Brain microvascular endothelial cell (primary cell): ENCODE measurements at regions not wholly inside any gene's neighbourhood (a gene's known extent, or its start where the extent isn't known, plus 50 kb on each side); places are given as distances from the start of the nearest gene placed in this dataset.

Source experiments
- DNase-seq: peaks from one replicate; pipeline ENCODE4 v3.0.0-alpha.2; 2020
- H3K27ac ChIP-seq: fragments of 250-450 bp; sonication (Bioruptor Pico); 2 replicates; pipeline ENCODE4 v1.5.1; 2020; ENCODE audit warnings: mild to moderate bottlenecking, moderate library complexity
- H3K27me3 ChIP-seq: fragments of 250-450 bp; sonication (Bioruptor Pico); replicated peaks from 2 replicates; pipeline ENCODE4 v1.5.1; 2020; ENCODE audit warnings: mild to moderate bottlenecking
- H3K36me3 ChIP-seq: fragments of 250-450 bp; sonication (Bioruptor Pico); replicated peaks from 2 replicates; pipeline ENCODE4 v1.5.1; 2020; ENCODE audit warnings: mild to moderate bottlenecking
- H3K4me3 ChIP-seq: 2 replicates; pipeline ENCODE4 v1.5.1; 2011; ENCODE audit warnings: low read depth, mild to moderate bottlenecking, control low read depth, low read length, moderate library complexity
- CTCF ChIP-seq: IDR thresholded peaks from 2 replicates; pipeline ENCODE4 v1.5.1; 2011; ENCODE audit warnings: low read depth, mild to moderate bottlenecking, moderate library complexity, low read length, control low read depth, inconsistent platforms; ENCODE audit errors: missing control alignments
- in situ Hi-C: cut with HindIII; loops from 2 replicates; pipeline ENCODE4 v1.10.0; 2017; ENCODE audit warnings: low sequenced_read_pairs, low pct_ligation_motif_present

DNA sequence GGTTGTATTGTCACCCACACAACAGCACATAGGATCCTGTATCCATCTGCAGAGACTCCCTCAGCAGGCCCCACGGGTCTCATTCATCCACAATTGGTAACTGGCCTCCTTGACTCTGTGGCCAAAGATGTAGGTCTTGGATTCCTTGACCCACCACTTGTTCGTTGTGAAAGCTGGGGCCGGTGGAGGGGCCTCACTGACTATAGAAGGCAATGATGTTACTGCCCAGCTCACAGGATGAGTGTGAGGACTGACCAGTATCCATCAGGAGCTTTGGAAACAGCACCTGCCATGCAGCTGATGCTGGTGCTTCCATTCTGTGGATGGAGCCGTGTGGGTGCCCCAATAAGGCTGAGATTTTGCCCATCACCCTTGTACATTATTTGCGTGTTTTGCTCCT is 615.7 kb downstream of the BRD1 start:
- TF ChIP-seq CTCF: no peak
- DNase-seq: no peak
- H3K4me3 ChIP-seq: no peak overlapping the region
- in situ Hi-C loops: no loop called here
- no peaks in the 10 kb centered on the region for H3K36me3 ChIP-seq
- no peak overlapping the region for H3K27ac ChIP-seq
- no peaks in the 10 kb centered on the region for H3K27me3 ChIP-seq

GRCh38 chr22:49211176-49211575 is 616.5 kb downstream of the BRD1 start:
- H3K36me3 ChIP-seq: no peaks in the 10 kb centered on the region
- DNase-seq: no peak
- no peak overlapping the region for H3K27ac ChIP-seq
- no peaks in the 10 kb centered on the region for H3K27me3 ChIP-seq
- TF ChIP-seq CTCF: no peak
- no peak overlapping the region for H3K4me3 ChIP-seq
- in situ Hi-C loops: no loop called here

GRCh38 chr22:49210606-49211005 is 617.1 kb downstream of the BRD1 start:
- TF ChIP-seq CTCF: no peak
- no peaks in the 10 kb centered on the region for H3K36me3 ChIP-seq
- no peak for DNase-seq
- H3K4me3 ChIP-seq: no peak overlapping the region
- in situ Hi-C loops: no loop called here
- no peak overlapping the region for H3K27ac ChIP-seq
- no peaks in the 10 kb centered on the region for H3K27me3 ChIP-seq

DNA sequence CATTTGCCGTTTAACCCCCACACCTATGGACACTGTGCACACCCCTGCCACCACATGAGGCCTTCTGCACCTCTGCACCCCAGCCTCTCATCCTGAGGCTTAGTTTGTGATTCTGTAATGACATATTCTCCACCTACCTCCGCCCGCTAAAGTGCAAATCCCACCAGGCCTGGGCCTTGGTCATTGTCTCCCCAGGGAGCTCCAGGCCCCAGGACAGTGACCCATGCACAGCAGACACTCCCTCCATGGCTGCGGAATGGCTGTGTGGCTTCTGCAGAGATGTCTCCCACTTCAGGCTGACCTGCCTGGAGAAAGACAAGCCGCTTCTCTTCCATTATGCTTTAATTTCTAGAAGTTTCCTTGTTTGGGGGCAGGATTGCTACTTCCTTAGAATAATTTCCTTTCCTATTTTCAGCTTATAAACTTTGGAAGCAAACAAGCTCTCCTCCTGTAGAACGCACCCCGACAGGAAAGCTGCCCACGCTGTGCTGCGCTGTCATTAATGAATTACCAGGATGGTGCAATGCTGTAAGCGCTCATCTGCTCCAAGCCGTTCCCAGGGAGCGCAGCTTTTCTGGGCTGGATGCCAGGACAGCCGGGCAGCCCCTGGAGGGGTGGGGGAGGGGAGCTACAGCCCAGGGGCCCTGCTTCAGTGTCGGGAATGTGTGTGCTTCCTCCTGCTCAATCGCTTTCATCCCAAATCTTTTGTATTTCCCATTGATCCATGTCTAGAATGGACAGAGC is 618.0 kb downstream of the BRD1 start:
- TF ChIP-seq CTCF: no peak
- DNase-seq: no peak

DNA sequence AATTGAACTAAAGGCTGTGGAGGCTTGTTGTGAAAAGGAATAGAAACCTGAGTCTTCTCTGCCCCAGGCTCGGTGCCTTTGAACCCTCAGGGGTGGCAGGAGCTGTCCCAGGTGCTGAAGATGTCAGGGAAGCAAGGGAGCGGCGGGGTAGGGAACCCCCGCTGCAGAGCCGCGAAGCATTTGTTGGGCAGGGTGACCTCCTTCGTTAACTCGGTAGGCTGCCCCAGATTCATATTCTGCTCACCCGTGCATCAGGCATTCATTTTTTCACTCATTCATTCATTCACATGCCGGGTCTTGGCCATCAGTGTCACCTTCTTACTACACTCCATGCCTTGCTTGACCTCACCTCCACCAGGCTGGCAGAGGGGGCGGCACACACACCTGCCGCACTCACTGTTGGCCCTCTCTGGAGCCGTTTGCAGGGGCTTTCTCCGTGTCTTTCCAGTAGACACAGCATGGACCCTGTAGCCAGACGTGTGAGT is 618.9 kb downstream of the BRD1 start:
- no peaks in the 10 kb centered on the region for H3K36me3 ChIP-seq
- H3K27ac ChIP-seq: no peak overlapping the region
- DNase-seq: no peak
- no peaks in the 10 kb centered on the region for H3K27me3 ChIP-seq
- in situ Hi-C loops: no loop called here
- no peak overlapping the region for H3K4me3 ChIP-seq
- TF ChIP-seq CTCF: no peak

More for the DNA sequence above, 618.0 kb downstream of the BRD1 start:
- in situ Hi-C loops: no loop called here
- no peaks in the 10 kb centered on the region for H3K27me3 ChIP-seq
- H3K4me3 ChIP-seq: no peak overlapping the region
- no peak overlapping the region for H3K27ac ChIP-seq
- no peaks in the 10 kb centered on the region for H3K36me3 ChIP-seq

DNA sequence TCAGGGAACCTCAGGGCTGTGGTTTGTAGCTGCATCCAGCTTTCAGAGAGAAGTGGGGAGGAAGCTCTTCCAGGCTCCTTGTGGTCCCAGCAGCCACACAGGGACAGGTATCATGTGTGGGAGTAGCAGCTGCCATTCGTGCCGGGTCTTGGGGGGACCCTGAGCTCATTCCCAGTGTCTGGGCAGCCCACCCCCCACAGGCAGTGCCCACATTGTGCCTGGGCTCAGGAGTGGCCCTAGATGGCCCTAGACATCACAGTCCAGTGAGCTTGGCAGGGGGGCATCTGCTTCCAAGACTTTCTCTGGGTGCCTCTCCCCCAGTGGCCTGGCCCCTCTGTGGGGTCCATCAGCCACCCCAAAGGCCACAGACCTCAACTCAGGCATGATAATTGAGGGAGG is 619.7 kb downstream of the BRD1 start:
- in situ Hi-C loops: no loop called here
- H3K36me3 ChIP-seq: no peaks in the 10 kb centered on the region
- no peak for DNase-seq
- no peaks in the 10 kb centered on the region for H3K27me3 ChIP-seq
- no peak overlapping the region for H3K27ac ChIP-seq
- H3K4me3 ChIP-seq: no peak overlapping the region
- no peak for TF ChIP-seq CTCF
